ENCODE measurements at regions not wholly inside any gene's neighbourhood (a gene's known extent, or its start where the extent isn't known, plus 50 kb on each side); places are given as distances from the start of the nearest gene placed in this dataset.

GRCh38 chr10:50936335-50936734 is 50.9 kb upstream of the A1CF start:
- H3K4me3 ChIP-seq (ENCODE audit: low read depth, low read length) = no peak overlapping the region
- H3K36me3 ChIP-seq (ENCODE audit: control insufficient read depth, insufficient read depth, low read length) = no peaks in the 10 kb centered on the region
- no peak for DNase-seq (ENCODE audit: low read depth)
- H3K27me3 ChIP-seq (ENCODE audit: control insufficient read depth, insufficient read depth, low read length) = no peaks in the 10 kb centered on the region
- TF ChIP-seq CTCF (IDR thresholded peaks at IDR 0.05; ENCODE audit: insufficient read depth, low read length, poor library complexity, severe bottlenecking) = no peak

GRCh38 chr10:50937230-50937907 is 51.9 kb upstream of the A1CF start:
- H3K36me3 ChIP-seq (ENCODE audit: control insufficient read depth, insufficient read depth, low read length) = no peaks in the 10 kb centered on the region
- no peaks in the 10 kb centered on the region for H3K27me3 ChIP-seq (ENCODE audit: control insufficient read depth, insufficient read depth, low read length)
- H3K4me3 ChIP-seq (ENCODE audit: low read depth, low read length) = no peak overlapping the region
- TF ChIP-seq CTCF (IDR thresholded peaks at IDR 0.05; ENCODE audit: insufficient read depth, low read length, poor library complexity, severe bottlenecking) = peak; percentile 74
- no peak for DNase-seq (ENCODE audit: low read depth)

GRCh38 chr10:50941629-50942028 is 56.2 kb upstream of the A1CF start:
- Histone ChIP-seq H3K27me3 (ENCODE audit: control insufficient read depth, insufficient read depth, low read length) (no peaks in the 10 kb centered on the region), H3K4me3 (ENCODE audit: low read depth, low read length) (no peak overlapping the region), H3K36me3 (ENCODE audit: control insufficient read depth, insufficient read depth, low read length) (no peaks in the 10 kb centered on the region)
- no peak for TF ChIP-seq CTCF (IDR thresholded peaks at IDR 0.05; ENCODE audit: insufficient read depth, low read length, poor library complexity, severe bottlenecking)
- DNase-seq (ENCODE audit: low read depth) = no peak

GRCh38 chr10:50946991-50947781 is 61.8 kb upstream of the A1CF start:
- TF ChIP-seq CTCF (IDR thresholded peaks at IDR 0.05; ENCODE audit: insufficient read depth, low read length, poor library complexity, severe bottlenecking) = no peak
- H3K4me3 ChIP-seq (ENCODE audit: low read depth, low read length) = no peak overlapping the region
- no peaks in the 10 kb centered on the region for H3K27me3 ChIP-seq (ENCODE audit: control insufficient read depth, insufficient read depth, low read length)
- H3K36me3 ChIP-seq (ENCODE audit: control insufficient read depth, insufficient read depth, low read length) = no peaks in the 10 kb centered on the region
- DNase-seq (ENCODE audit: low read depth) = no peak

- no peak overlapping the region for H3K4me3 ChIP-seq (ENCODE audit: low read depth, low read length)
- H3K27me3 ChIP-seq (ENCODE audit: control insufficient read depth, insufficient read depth, low read length) = no peaks in the 10 kb centered on the region
- no peaks in the 10 kb centered on the region for H3K36me3 ChIP-seq (ENCODE audit: control insufficient read depth, insufficient read depth, low read length)
- no peak for TF ChIP-seq CTCF (IDR thresholded peaks at IDR 0.05; ENCODE audit: insufficient read depth, low read length, poor library complexity, severe bottlenecking)
- no peak for DNase-seq (ENCODE audit: low read depth)
These were observed 65.9 kb upstream of the A1CF start for GRCh38 chr10:50951365-50951764.

Measured in kidney epithelial cell (primary cell).